ENCODE measurements at regions not wholly inside any gene's neighbourhood (a gene's known extent, or its start where the extent isn't known, plus 50 kb on each side); places are given as distances from the start of the nearest gene placed in this dataset.

GRCh38 chr2:15868704-15869103 is 71.6 kb upstream of the MYCN start:
- Mint-ChIP-seq H3K4me1 (no peaks in the 10 kb centered on the region), H3K9me3 (no peaks in the 10 kb centered on the region), H3K36me3 (no peaks in the 10 kb centered on the region), H3K4me3 (no peak overlapping the region), H3K27me3 (ENCODE audit: low read depth in 2 of 2) (peaks cover 0 to 4% of the 10 kb centered on the region in 2 donors), H3K27ac (no peak overlapping the region)
- Histone ChIP-seq H3K4me3 (ENCODE audit: low read length) (no peak overlapping the region), H3K27me3 (ENCODE audit: control insufficient read depth, insufficient read depth, low read length) (no peaks in the 10 kb centered on the region), H3K9me3 (ENCODE audit: control insufficient read depth, insufficient read depth, low read length) (no peaks in the 10 kb centered on the region), H3K4me1 (ENCODE audit: control insufficient read depth, insufficient read depth, low read length) (no peaks in the 10 kb centered on the region), H3K36me3 (ENCODE audit: control insufficient read depth, insufficient read depth, low read length) (no peaks in the 10 kb centered on the region), H3K27ac (ENCODE audit: low read length) (no peak overlapping the region)
- WGBS (ENCODE audit: insufficient coverage): 100% methylated on average over 2 of the region's 2 CpGs
- ATAC-seq (no peak), DNase-seq (no peak)
- intact Hi-C loops (cut with micrococcal nuclease): no loop called here
- no peak for TF ChIP-seq CTCF (IDR thresholded peaks at IDR 0.05)

- Histone ChIP-seq H3K9me3 (ENCODE audit: control insufficient read depth, insufficient read depth, low read length) (no peaks in the 10 kb centered on the region), H3K36me3 (ENCODE audit: control insufficient read depth, insufficient read depth, low read length) (no peaks in the 10 kb centered on the region), H3K27me3 (ENCODE audit: control insufficient read depth, insufficient read depth, low read length) (no peaks in the 10 kb centered on the region), H3K4me3 (ENCODE audit: low read length) (no peak overlapping the region), H3K4me1 (ENCODE audit: control insufficient read depth, insufficient read depth, low read length) (no peaks in the 10 kb centered on the region), H3K27ac (ENCODE audit: low read length) (no peak overlapping the region)
- DNase-seq (no peak), ATAC-seq (no peak)
- no peaks in the 10 kb centered on the region for H3K36me3 Mint-ChIP-seq
- no peak overlapping the region for H3K4me3 Mint-ChIP-seq
- H3K9me3 Mint-ChIP-seq: no peaks in the 10 kb centered on the region
- no peak overlapping the region for H3K27ac Mint-ChIP-seq
- WGBS (ENCODE audit: insufficient coverage): 80% methylated on average over 2 of the region's 3 CpGs
- H3K27me3 Mint-ChIP-seq (ENCODE audit: low read depth in 2 of 2): peaks cover 0 to 4% of the 10 kb centered on the region in 2 donors
- H3K4me1 Mint-ChIP-seq: no peaks in the 10 kb centered on the region
- TF ChIP-seq CTCF (IDR thresholded peaks at IDR 0.05): no peak
- intact Hi-C loops (cut with micrococcal nuclease): no loop called here
Measured at GRCh38 chr2:15869396-15869795, 71.0 kb upstream of the MYCN start.

- Mint-ChIP-seq H3K27me3 (ENCODE audit: low read depth in 2 of 2) (peaks cover 0 to 4% of the 10 kb centered on the region in 2 donors), H3K27ac (no peak overlapping the region), H3K36me3 (no peaks in the 10 kb centered on the region), H3K9me3 (no peaks in the 10 kb centered on the region), H3K4me3 (no peak overlapping the region), H3K4me1 (no peaks in the 10 kb centered on the region)
- H3K27ac ChIP-seq (ENCODE audit: low read length): no peak overlapping the region
- H3K4me3 ChIP-seq (ENCODE audit: low read length): no peak overlapping the region
- intact Hi-C loops (cut with micrococcal nuclease): no loop called here
- H3K27me3 ChIP-seq (ENCODE audit: control insufficient read depth, insufficient read depth, low read length): no peaks in the 10 kb centered on the region
- H3K9me3 ChIP-seq (ENCODE audit: control insufficient read depth, insufficient read depth, low read length): no peaks in the 10 kb centered on the region
- TF ChIP-seq CTCF (IDR thresholded peaks at IDR 0.05): no peak
- no peak for ATAC-seq
- DNase-seq: no peak
- WGBS (ENCODE audit: insufficient coverage): 93% methylated on average over 13 of the region's 13 CpGs
- no peaks in the 10 kb centered on the region for H3K36me3 ChIP-seq (ENCODE audit: control insufficient read depth, insufficient read depth, low read length)
- no peaks in the 10 kb centered on the region for H3K4me1 ChIP-seq (ENCODE audit: control insufficient read depth, insufficient read depth, low read length)
Measured at GRCh38 chr2:15869871-15870270, 70.5 kb upstream of the MYCN start.

- H3K4me3 ChIP-seq (ENCODE audit: low read length): no peak overlapping the region
- WGBS (ENCODE audit: insufficient coverage): 86% methylated on average over 5 of the region's 5 CpGs
- Mint-ChIP-seq H3K4me3 (no peak overlapping the region), H3K9me3 (no peaks in the 10 kb centered on the region), H3K36me3 (no peaks in the 10 kb centered on the region), H3K27me3 (ENCODE audit: low read depth in 2 of 2) (peaks cover 0 to under 1% of the 10 kb centered on the region in 2 donors), H3K27ac (no peak overlapping the region), H3K4me1 (no peaks in the 10 kb centered on the region)
- ATAC-seq: no peak
- H3K27ac ChIP-seq (ENCODE audit: low read length): no peak overlapping the region
- no peaks in the 10 kb centered on the region for H3K9me3 ChIP-seq (ENCODE audit: control insufficient read depth, insufficient read depth, low read length)
- no peaks in the 10 kb centered on the region for H3K4me1 ChIP-seq (ENCODE audit: control insufficient read depth, insufficient read depth, low read length)
- no peak for DNase-seq
- TF ChIP-seq CTCF (IDR thresholded peaks at IDR 0.05): no peak
- intact Hi-C loops (cut with micrococcal nuclease): no loop called here
- H3K36me3 ChIP-seq (ENCODE audit: control insufficient read depth, insufficient read depth, low read length): no peaks in the 10 kb centered on the region
- no peaks in the 10 kb centered on the region for H3K27me3 ChIP-seq (ENCODE audit: control insufficient read depth, insufficient read depth, low read length)
Measured at GRCh38 chr2:15870565-15870964, 69.8 kb upstream of the MYCN start.
